Stimulated activated CD8-positive, alpha-beta memory T cell treated with anti-CD3 and anti-CD28 coated beads, Interleukin-7, amount 100 ng/mL, for 1 hour (primary cell): ENCODE measurements at regions not wholly inside any gene's neighbourhood (a gene's known extent, or its start where the extent isn't known, plus 50 kb on each side); places are given as distances from the start of the nearest gene placed in this dataset.

Experiments used
- DNase-seq, 2 donors: peaks; one replicate each; pipeline ENCODE4 v3.0.0-alpha.2; 2020; ENCODE audit warnings: low read depth in 2 of 2

DNA sequence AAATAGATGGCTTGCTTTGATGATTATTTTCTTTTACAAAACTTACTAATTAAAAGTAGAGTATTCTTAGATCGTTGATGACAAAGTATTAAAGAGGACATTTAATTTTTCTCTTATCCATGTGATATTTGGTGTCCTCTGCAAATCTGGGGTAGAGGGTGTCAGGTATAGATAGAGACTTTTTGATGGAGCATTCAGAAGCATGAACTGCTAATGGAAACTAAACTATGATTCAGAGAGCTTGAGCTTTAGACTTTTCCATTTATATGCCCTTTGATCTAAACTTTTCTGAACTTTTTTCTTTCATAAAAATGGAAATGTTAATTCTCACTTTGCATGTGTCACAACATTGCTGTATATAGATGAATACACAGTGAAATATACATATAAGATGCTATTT is 619.7 kb downstream of the PLCL1 start:
- DNase-seq, result no peak

GRCh38 chr2:198417836-198418235 is 613.4 kb downstream of the PLCL1 start:
- no peak for DNase-seq

GRCh38 chr2:198414976-198415375 is 610.6 kb downstream of the PLCL1 start:
- no peak for DNase-seq

DNA sequence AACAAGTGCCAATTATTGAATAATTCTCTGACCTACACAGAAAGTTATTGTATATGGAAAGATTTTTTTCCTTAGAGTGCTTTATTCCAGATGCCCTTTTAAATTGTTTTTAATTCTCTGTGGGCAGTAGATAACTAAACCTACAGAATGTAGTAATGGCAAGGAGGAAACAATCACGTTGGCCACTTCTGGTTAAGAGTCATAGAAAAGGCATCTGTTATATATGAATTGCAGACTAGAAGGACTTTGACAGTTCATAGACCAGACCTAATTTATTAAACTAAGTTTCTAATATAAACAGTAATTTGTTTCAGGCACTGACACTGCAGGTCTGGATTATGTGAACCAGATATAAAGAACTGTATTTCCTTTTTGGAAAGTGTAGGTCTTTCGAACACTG is 607.5 kb downstream of the PLCL1 start:
- DNase-seq, result no peak

- DNase-seq, result no peak
Measured at GRCh38 chr2:198408171-198408570, 603.8 kb downstream of the PLCL1 start.

DNA sequence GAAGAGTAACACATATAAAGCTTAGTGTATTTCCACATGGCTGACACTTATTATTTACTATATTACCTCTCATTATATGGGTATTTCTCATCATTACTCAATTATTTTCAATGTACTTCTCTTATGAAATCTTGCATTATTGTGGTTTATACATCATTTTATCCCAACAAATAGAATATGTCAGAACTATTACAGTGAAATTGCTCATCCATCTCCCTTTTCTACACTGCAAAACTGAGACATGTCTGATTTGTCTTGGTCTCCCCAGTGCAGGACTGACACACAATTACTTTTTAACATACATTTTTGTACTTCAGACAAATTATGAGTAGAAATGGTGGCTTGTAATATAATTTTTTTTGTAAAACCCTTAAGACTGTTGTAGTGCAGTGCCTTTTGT is 600.9 kb downstream of the PLCL1 start:
- no peak for DNase-seq

GRCh38 chr2:198401644-198402043 is 597.3 kb downstream of the PLCL1 start:
- DNase-seq, result no peak

DNA sequence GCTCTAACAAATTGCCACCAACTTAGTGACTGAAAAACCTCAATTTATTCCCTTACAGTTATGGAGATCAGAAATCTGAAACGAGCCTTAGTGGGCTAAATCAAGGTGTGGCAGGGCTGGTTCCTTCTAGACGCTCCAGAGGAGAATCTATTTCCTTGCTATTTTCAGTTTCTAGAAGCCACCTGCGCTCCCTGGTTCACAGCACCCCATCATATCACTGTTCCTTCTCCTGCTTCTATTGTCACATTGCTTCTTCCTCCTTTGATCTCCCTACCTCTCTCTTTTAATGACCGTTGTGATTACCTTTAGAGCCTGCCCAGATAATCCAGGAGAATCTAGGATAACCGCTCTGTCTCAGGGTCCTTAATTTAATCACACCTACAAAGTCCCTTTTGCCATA is 596.6 kb downstream of the PLCL1 start:
- DNase-seq, result no peak

DNA sequence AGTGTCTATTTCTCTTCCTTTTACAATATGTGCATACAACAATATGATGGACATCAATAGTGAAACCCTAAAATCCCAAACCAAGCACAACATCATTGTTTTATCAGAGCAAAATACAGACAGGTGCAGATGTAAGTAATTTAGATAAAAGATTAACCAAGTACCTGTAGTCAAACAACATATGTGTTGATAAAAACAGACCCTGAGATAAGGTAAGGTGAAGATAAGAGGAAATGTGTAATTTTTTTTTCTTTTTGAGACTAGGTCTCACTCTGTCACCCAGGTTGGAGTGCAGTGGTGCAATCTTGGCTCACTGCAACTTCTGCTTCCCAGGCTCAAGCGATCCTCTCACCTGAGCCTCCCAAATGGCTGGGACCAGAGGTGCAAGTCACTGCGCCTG is 589.8 kb downstream of the PLCL1 start:
- DNase-seq, result no peak

DNA sequence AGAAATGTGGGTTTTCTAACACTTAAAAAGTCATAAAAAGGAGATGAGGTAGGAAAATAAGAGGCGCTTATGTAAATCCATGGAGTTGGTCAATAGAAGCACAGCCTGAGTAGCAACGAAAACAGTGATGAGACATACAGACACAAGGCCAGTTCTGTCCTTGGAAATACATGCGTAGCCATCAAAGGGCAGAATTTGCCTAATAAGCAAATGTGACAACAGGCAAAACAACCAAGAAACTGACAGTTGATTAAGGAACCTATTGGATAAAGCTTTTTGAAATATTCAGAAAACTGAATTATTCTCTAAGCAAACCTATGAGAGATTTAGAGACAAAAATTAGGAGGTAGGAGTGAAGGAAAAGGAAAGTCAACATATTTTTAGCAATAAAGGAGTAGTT is 586.3 kb downstream of the PLCL1 start:
- DNase-seq, result no peak

DNA sequence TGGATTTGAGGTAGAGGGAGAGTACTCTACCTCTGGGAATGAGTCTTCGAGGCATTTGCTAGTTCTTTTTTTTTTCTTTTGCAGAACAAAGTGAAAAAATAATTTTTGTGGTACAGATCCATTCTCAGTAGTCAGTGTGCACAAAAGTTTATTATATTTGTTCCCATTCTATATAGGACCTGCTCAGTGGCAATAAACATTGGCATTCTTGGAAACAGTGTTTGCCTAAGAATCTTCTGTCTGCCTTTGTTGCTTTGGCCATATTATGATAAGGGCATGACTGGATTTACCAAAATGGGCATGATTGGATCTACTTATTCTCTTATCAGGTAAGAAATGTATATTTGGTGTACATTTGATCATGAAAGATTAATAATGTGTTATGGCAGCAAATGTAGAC is 583.3 kb downstream of the PLCL1 start:
- no peak for DNase-seq

GRCh38 chr2:198385856-198386255 is 581.5 kb downstream of the PLCL1 start:
- no peak for DNase-seq

GRCh38 chr2:198385326-198385725 is 580.9 kb downstream of the PLCL1 start:
- no peak for DNase-seq

DNA sequence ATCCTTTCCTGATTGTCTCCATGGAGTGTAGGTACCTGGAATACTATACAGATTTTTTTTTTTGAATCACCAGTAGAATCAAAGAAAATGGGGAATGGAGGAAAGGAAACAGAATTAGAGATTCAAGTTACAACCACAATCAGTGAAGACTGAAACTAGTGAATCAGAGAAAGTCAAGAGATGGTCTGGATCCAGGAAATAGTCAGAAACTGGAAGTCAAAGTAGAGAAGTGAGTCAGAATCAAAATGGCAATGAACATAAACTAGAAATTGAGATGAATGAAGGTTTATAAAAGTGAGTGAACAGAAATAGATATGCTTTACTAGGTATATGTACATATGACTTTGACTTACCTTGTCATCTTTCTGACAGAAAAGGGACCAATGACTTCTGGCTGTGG is 579.0 kb downstream of the PLCL1 start:
- no peak for DNase-seq

DNA sequence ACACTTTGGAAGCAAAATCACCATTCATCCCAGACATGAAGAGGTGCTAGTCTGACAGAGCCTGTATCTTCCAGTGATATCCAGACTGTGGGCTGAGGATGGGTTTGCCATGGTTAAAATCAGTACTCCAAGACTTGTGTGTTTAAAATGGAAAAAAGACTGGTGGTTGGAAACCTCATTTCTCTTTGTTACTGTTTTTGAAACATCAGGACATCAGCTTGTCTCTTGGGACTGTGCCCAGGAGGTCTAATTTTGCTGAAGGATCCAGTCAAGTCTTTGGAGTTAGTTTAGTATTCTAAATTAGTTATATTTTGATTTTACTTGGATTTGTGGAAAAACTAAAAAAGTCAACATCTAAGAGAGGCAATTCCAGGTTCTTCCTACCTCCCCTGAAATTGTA is 578.4 kb downstream of the PLCL1 start:
- no peak for DNase-seq

DNA sequence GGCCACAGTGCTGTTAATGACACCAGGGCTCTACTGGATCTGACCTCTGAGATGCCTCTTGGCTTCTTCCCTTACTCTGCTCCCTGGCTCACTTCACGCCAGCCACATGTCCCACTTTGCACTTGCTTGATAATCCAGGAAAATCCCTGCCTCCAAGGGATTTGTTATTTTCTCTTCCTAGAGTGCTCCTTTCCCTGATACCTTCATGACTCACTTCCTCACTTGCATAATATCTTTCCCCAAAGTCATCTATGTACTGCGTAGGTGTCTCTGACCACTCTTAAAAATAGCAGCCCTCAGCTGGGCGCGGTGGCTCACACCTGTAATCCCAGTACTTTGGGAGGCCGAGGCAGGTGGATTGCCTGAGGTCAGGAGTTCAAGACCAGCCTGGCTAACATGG is 572.3 kb downstream of the PLCL1 start:
- DNase-seq, result no peak

DNA sequence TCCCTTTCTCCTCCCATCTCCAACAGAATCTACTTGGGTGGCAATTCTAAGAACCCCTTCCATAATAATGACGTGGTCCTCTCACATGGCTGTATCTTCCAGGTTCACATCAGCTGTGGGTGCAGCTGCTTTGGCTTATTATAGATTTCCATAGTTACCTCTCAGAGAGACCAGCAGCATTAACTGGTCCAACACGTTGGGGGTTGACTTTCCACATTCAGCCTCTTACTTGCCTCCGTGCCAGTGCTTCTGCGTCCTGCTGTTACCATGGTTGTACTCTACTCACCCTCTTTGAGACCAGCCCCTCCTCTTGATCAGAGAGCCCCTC is 570.7 kb downstream of the PLCL1 start:
- no peak for DNase-seq

GRCh38 chr2:198374375-198375082 is 570.1 kb downstream of the PLCL1 start:
- no peak for DNase-seq

GRCh38 chr2:198371921-198372543 is 567.6 kb downstream of the PLCL1 start:
- DNase-seq, result no peak

GRCh38 chr2:198371329-198371728 is 566.9 kb downstream of the PLCL1 start:
- DNase-seq, result no peak

DNA sequence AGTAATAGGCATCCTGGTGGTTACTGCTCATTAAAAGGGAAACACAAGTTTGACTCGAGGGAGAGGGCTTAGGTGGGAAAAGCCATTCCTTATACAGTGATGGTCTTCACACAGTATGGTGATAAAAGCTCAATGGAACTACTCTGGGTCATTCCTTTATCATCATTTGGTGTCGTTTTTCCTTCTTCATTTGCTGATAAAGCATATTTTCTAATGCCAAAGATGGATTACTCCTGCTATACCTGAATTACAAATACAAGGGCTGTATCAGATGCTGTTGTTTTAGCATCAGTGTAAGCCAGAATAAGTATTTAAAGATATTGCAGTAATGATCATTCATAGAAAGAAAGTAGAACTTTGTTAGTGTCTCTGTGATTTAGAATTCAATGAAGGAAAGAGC is 563.7 kb downstream of the PLCL1 start:
- DNase-seq, result no peak

GRCh38 chr2:198362740-198363139 is 558.3 kb downstream of the PLCL1 start:
- DNase-seq, result no peak

DNA sequence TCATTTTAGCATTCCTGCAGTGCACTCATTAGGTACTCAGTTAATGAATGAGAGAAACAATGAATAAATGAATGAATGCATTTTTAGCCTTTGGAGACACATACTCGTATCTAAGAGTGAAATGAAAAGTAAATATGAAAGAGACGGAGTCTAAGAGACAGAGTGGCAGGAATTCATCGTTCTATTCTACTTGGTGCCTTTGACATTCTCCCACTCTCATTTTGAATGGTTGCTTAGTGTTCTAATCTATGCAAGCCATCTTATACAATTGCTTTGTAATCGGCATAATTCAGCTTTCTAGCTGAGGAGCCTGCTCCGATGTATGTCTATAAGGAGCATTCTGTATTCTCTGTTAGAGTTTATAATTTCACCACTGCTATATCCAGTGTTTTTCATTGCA is 554.9 kb downstream of the PLCL1 start:
- DNase-seq, result no peak

- DNase-seq, result no peak
Measured at GRCh38 chr2:198356157-198356556, 551.8 kb downstream of the PLCL1 start.
